GM12892 (cell line): ENCODE measurements at regions not wholly inside any gene's neighbourhood (a gene's known extent, or its start where the extent isn't known, plus 50 kb on each side); places are given as distances from the start of the nearest gene placed in this dataset.

Experiments used
- POLR2A ChIP-seq: IDR thresholded peaks from 2 replicates; pipeline ENCODE4 v1.6.1; 2011; ENCODE audit warnings: low read depth, low read length, control low read depth
- POLR2AphosphoS5 ChIP-seq: IDR thresholded peaks from 2 replicates; pipeline ENCODE4 v1.6.1; 2011; ENCODE audit warnings: low read depth, low read length, control low read depth

DNA sequence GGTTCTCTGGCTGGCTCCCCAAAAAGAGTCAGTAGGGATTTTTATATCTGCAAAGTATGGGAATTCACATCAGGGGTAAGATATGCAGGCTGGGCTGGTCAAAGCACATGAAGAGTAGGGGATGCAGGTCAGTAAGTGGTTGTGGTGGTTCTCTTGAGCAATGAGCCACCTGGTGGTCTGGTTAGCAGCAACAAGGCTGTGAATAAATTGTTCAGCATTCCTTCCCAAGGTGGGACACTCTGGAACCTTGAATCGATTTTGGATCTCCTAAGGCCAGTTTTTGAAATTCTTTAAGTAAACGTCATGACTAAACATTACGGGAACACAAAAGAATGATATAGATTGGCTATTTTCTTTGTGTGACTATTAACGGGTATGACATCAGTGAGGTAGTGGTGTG lies 563.0 kb upstream of the NEGR1 start:
- TF ChIP-seq POLR2A (no peak), POLR2AphosphoS5 (no peak)
